ENCODE measurements at regions not wholly inside any gene's neighbourhood (a gene's known extent, or its start where the extent isn't known, plus 50 kb on each side); places are given as distances from the start of the nearest gene placed in this dataset.

DNA sequence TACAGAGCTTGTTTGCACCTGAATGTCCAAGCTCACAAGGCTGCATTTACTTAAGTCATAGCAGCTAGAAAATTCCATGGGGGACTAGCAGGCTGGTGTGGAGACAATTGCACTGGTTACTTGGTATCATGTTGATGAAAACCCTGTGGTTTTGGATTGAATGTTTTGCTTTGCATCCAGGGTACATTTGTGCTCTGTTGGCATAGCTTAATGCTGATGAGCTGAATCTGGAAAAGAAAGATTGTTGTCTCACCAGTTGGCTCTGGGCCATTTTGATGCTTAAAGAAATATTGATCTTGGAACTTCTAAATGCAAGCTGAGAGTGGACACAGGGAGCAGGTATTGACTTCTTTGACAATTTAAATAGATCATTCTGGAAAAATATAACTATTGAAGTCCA lies 122.5 kb upstream of the MBL2 start:
- Histone ChIP-seq H3K4me3 (ENCODE audit: low read depth, low read length) (no peak overlapping the region), H3K27me3 (ENCODE audit: insufficient read depth, low read depth, severe bottlenecking) (no peaks in the 10 kb centered on the region), H3K27ac (no peak overlapping the region), H3K9me3 (ENCODE audit: severe bottlenecking) (no peaks in the 10 kb centered on the region), H3K36me3 (no peaks in the 10 kb centered on the region)
- TF ChIP-seq, protein P1, sequence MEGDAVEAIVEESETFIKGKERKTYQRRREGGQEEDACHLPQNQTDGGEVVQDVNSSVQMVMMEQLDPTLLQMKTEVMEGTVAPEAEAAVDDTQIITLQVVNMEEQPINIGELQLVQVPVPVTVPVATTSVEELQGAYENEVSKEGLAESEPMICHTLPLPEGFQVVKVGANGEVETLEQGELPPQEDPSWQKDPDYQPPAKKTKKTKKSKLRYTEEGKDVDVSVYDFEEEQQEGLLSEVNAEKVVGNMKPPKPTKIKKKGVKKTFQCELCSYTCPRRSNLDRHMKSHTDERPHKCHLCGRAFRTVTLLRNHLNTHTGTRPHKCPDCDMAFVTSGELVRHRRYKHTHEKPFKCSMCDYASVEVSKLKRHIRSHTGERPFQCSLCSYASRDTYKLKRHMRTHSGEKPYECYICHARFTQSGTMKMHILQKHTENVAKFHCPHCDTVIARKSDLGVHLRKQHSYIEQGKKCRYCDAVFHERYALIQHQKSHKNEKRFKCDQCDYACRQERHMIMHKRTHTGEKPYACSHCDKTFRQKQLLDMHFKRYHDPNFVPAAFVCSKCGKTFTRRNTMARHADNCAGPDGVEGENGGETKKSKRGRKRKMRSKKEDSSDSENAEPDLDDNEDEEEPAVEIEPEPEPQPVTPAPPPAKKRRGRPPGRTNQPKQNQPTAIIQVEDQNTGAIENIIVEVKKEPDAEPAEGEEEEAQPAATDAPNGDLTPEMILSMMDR (IDR thresholded peaks at IDR 0.05; ENCODE audit: low read depth, low read length): no peak
- DNase-seq: no peak

DNA sequence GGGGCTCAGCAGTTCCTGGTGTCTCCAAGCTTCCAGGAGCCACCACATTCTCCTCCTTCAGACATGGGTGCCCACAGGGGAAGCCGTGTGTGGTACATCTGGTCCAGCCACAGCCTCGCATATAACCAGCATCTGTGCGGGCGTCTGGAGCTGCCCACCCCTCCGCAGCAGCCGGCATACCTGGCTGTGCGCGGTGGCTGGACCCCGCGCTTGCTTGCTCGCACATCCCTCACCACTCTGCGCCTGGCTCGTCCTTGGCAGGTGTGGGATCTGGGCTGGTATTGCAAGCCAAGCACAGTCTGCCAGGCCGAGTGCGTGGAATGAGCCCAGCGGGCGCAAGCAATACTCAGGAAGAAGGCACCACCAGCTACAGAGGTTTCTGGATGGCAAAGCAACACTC lies 117.7 kb upstream of the MBL2 start:
- Histone ChIP-seq H3K9me3 (ENCODE audit: severe bottlenecking) (no peaks in the 10 kb centered on the region), H3K27ac (no peak overlapping the region), H3K4me3 (ENCODE audit: low read depth, low read length) (no peak overlapping the region), H3K36me3 (no peaks in the 10 kb centered on the region), H3K27me3 (ENCODE audit: insufficient read depth, low read depth, severe bottlenecking) (no peaks in the 10 kb centered on the region)
- TF ChIP-seq, protein P1 (IDR thresholded peaks at IDR 0.05; ENCODE audit: low read depth, low read length): no peak
- DNase-seq: no peak

DNA sequence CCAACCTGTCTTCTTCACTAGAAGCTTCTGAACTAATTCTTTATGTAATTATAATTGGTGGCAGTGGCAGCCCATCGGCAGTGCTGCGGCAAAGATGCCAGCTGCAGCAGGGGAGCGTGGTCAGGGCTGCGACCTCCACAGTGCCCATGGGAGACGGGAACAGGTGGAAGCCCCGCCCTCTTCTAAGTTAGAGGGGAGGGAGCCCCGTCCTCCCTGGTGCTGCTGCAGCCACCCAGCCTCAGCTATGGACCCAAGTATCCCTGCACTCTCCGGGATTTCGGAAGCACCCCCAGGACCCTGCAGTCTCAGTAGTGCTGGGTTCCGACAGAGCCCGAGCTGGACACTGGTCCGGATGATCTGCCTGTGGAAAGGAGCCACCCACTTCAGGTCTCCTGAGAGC lies 117.0 kb upstream of the MBL2 start:
- Histone ChIP-seq H3K9me3 (ENCODE audit: severe bottlenecking) (no peaks in the 10 kb centered on the region), H3K4me3 (ENCODE audit: low read depth, low read length) (no peak overlapping the region), H3K27me3 (ENCODE audit: insufficient read depth, low read depth, severe bottlenecking) (no peaks in the 10 kb centered on the region), H3K27ac (no peak overlapping the region), H3K36me3 (no peaks in the 10 kb centered on the region)
- TF ChIP-seq, protein P1 (IDR thresholded peaks at IDR 0.05; ENCODE audit: low read depth, low read length): no peak
- no peak for DNase-seq

DNA sequence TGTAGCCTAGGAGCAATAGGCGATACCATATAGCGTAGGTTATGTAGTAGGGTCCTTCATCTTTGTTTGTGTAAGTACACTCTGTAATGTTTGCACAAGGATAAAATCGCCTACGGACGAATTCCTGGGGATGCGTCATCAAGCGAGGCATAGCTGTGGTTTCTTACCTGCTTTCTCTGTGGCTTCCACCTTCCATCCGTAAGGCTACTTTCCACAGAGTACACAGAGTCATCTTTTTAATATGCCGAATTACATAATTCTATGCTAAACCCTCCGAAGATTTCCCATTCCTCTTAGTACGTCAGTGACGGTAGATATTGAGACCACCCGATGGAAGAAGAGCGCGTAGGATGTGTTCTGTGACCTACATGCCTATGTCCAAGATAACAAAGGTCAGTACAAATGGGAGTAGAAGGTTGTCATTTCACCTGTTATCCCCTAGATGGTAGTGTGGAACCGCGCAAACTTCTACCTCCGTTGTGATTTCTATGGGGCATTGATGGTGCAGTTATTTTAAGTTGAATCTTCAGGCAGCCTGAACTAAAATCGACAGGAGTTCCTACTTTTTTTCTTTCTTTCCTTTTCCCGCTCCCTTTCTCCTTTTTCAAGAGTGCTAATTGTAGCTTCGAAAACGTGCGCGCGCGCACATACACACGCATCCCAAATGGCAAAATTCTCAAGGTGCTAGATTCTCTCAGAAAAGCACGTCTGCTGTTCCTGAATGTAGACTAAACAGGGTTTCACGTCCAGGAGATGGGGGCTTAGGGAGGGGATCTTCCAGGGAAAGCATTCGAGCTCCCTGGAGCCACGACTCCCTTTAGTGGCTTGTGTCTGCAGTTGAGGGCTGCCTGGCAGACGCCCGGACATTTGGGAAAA lies 111.7 kb upstream of the MBL2 start:
- H3K4me3 ChIP-seq (ENCODE audit: low read depth, low read length): no peak overlapping the region
- TF ChIP-seq, protein P1 (IDR thresholded peaks at IDR 0.05; ENCODE audit: low read depth, low read length): peak; percentile 45
- DNase-seq: peak; percentile 23
- no peaks in the 10 kb centered on the region for H3K27me3 ChIP-seq (ENCODE audit: insufficient read depth, low read depth, severe bottlenecking)
- no peak overlapping the region for H3K27ac ChIP-seq
- no peaks in the 10 kb centered on the region for H3K36me3 ChIP-seq
- no peaks in the 10 kb centered on the region for H3K9me3 ChIP-seq (ENCODE audit: severe bottlenecking)

DNA sequence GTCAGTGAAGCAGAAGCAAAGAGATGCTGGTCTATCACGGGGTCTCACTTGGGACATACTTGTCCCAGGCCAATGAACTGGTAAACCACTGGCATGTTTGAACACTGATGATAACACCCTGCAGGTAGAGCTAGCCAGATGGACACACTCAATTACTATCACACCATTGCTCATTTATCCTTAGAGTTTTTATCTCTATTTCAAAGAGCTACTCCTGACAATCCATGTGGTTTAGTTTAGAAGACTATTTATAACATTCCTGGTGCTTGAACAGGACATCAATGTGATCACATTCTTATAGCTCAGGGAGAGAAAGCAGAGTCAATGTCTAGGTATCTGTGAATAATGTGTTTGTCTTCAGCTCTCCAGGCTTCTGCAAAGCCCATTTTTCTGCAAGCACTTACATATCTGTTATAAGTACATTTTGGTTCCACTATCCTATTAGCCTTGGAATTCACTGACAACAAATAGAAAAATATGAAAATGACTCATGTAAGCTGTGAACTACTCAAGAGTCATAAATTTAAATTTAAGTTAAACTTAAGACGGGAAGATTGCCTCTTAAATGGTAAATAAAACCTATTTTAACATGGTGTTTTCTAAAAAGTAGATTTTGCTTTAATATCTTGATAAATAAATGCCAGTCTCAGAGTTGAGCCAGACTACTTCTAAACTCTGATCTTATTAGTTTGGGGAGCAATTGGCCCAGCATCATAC lies 106.7 kb upstream of the MBL2 start:
- no peaks in the 10 kb centered on the region for H3K36me3 ChIP-seq
- H3K27me3 ChIP-seq (ENCODE audit: insufficient read depth, low read depth, severe bottlenecking): no peaks in the 10 kb centered on the region
- TF ChIP-seq, protein P1 (IDR thresholded peaks at IDR 0.05; ENCODE audit: low read depth, low read length): no peak
- no peak overlapping the region for H3K27ac ChIP-seq
- no peaks in the 10 kb centered on the region for H3K9me3 ChIP-seq (ENCODE audit: severe bottlenecking)
- no peak overlapping the region for H3K4me3 ChIP-seq (ENCODE audit: low read depth, low read length)
- no peak for DNase-seq

All from WERI-Rb-1 (cell line).